ENCODE measurements at regions not wholly inside any gene's neighbourhood (a gene's known extent, or its start where the extent isn't known, plus 50 kb on each side); places are given as distances from the start of the nearest gene placed in this dataset.

- Histone ChIP-seq H3K4me1 (no peaks in the 10 kb centered on the region), H3K9ac (no peak overlapping the region), H3K9me3 (ENCODE audit: control insufficient read depth, low read length) (no peaks in the 10 kb centered on the region), H2AFZ (no peak overlapping the region), H3K27ac (no peak overlapping the region), H3K4me2 (ENCODE audit: low read length) (no peak overlapping the region), H3K36me3 (ENCODE audit: control insufficient read depth, insufficient read depth, low read length) (no peaks in the 10 kb centered on the region), H3K27me3 (ENCODE audit: control insufficient read depth, insufficient read depth, low read length) (no peaks in the 10 kb centered on the region), H3K79me2 (no peaks in the 10 kb centered on the region), H3K4me3 (ENCODE audit: low read depth, low read length) (no peak overlapping the region)
- no peak for TF ChIP-seq CTCF (IDR thresholded peaks at IDR 0.05)
Observed at GRCh38 chr4:55296096-55296495, 49.9 kb upstream of the SRD5A3 start.
